Mesothelial cell of epicardium (in vitro differentiated cells): ENCODE measurements at regions not wholly inside any gene's neighbourhood (a gene's known extent, or its start where the extent isn't known, plus 50 kb on each side); places are given as distances from the start of the nearest gene placed in this dataset.

ENCODE experiments used
- DNase-seq, 2 experiments: peaks; one replicate each; pipeline ENCODE4 v3.0.0; 2021; ENCODE audit warnings: low spot score in 2 of 2; ENCODE audit not compliant: unreplicated experiment in 2 of 2
- H3K27ac Mint-ChIP-seq: 2 replicates; pipeline ENCODE4 v1.8.0; 2021; ENCODE audit warnings: mixed read lengths
- H3K27me3 Mint-ChIP-seq: 2 replicates; pipeline ENCODE4 v1.8.0; 2021; ENCODE audit warnings: low read depth, mixed read lengths
- H3K36me3 Mint-ChIP-seq: 2 replicates; pipeline ENCODE4 v1.8.0; 2021; ENCODE audit warnings: mixed read lengths
- H3K4me1 Mint-ChIP-seq: 2 replicates; pipeline ENCODE4 v1.8.0; 2021; ENCODE audit warnings: mixed read lengths
- H3K4me3 Mint-ChIP-seq: 2 replicates; pipeline ENCODE4 v1.8.0; 2021; ENCODE audit warnings: mild to moderate bottlenecking, moderate library complexity, mixed read lengths
- H3K9me3 Mint-ChIP-seq: 2 replicates; pipeline ENCODE4 v1.8.0; 2021; ENCODE audit warnings: mixed read lengths
- CTCF ChIP-seq: fragments of 200-600 bp; sonication (generic); IDR thresholded peaks from one replicate; pipeline ENCODE4 v1.5.0; 2021; ENCODE audit warnings: antibody characterized with exemption; ENCODE audit not compliant: unreplicated experiment

DNA sequence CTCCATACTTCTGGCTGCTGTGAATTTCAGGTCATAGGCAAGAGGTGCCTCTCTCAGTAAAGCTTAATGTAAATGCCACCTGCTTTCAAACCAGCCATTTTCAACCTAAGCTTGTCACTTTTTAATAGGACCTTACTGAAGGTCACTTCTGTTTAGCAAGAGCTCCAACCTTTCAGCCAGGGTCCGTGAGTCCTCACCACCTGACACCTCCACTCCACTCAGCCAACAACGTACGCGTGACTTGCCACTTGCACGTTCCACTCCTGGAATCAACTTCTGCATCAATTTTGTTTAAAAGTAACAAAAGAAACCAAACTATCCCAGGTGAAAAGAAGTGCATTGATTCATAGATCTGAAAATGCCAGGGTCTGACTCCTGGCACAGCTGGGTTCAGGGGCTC lies 114.4 kb downstream of the TRIM29 start:
- no peak overlapping the region for H3K4me3 Mint-ChIP-seq
- peaks cover 37% of the 10 kb centered on the region for H3K4me1 Mint-ChIP-seq
- H3K27ac Mint-ChIP-seq: no peak overlapping the region

GRCh38 chr11:120023120-120023519 lies 114.8 kb downstream of the TRIM29 start:
- TF ChIP-seq CTCF: no peak
- H3K27me3 Mint-ChIP-seq: no peaks in the 10 kb centered on the region
- H3K9me3 Mint-ChIP-seq: no peaks in the 10 kb centered on the region
- H3K4me3 Mint-ChIP-seq: no peak overlapping the region
- peak in 1 of 2 experiments; percentile 28 for DNase-seq
- no peak overlapping the region for H3K27ac Mint-ChIP-seq
- no peaks in the 10 kb centered on the region for H3K36me3 Mint-ChIP-seq
- H3K4me1 Mint-ChIP-seq: peaks cover 33% of the 10 kb centered on the region

More for the DNA sequence above, 114.4 kb downstream of the TRIM29 start:
- DNase-seq: peak in 1 of 2 experiments; percentile 6
- no peaks in the 10 kb centered on the region for H3K36me3 Mint-ChIP-seq
- TF ChIP-seq CTCF: no peak
- no peaks in the 10 kb centered on the region for H3K27me3 Mint-ChIP-seq
- no peaks in the 10 kb centered on the region for H3K9me3 Mint-ChIP-seq

GRCh38 chr11:120022617-120023016 lies 115.3 kb downstream of the TRIM29 start:
- Mint-ChIP-seq H3K4me3 (no peak overlapping the region), H3K4me1 (peaks cover 37% of the 10 kb centered on the region), H3K27me3 (no peaks in the 10 kb centered on the region), H3K27ac (no peak overlapping the region), H3K36me3 (no peaks in the 10 kb centered on the region), H3K9me3 (no peaks in the 10 kb centered on the region)
- TF ChIP-seq CTCF: no peak
- DNase-seq: no peak

DNA sequence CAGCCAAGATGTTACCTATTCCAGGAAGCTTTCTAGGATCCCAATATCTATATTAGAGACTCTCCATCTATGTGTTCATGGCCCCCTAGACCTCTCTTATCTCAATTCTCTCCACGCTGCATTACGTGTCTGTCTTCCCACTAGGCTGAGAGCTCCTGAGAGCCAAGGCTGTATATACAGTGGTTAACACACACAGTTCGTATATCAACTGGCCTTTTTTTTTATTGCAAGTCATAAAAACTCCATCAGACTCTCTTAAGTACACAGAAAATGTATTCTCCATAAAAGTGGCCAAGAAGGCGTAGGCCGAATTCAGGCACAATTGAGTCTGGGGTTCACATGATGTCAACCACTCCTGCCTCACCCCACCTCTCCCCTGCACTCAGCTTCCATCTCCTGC lies 115.9 kb downstream of the TRIM29 start:
- H3K4me1 Mint-ChIP-seq: peaks cover 42% of the 10 kb centered on the region
- DNase-seq: no peak
- H3K4me3 Mint-ChIP-seq: no peak overlapping the region
- no peak for TF ChIP-seq CTCF
- no peaks in the 10 kb centered on the region for H3K36me3 Mint-ChIP-seq
- H3K9me3 Mint-ChIP-seq: no peaks in the 10 kb centered on the region
- no peak overlapping the region for H3K27ac Mint-ChIP-seq
- no peaks in the 10 kb centered on the region for H3K27me3 Mint-ChIP-seq

- TF ChIP-seq CTCF: no peak
- Mint-ChIP-seq H3K9me3 (no peaks in the 10 kb centered on the region), H3K27ac (no peak overlapping the region), H3K4me3 (no peak overlapping the region), H3K4me1 (peaks cover 47% of the 10 kb centered on the region), H3K36me3 (no peaks in the 10 kb centered on the region), H3K27me3 (no peaks in the 10 kb centered on the region)
- no peak for DNase-seq
These were observed 116.4 kb downstream of the TRIM29 start for GRCh38 chr11:120021391-120021953.

DNA sequence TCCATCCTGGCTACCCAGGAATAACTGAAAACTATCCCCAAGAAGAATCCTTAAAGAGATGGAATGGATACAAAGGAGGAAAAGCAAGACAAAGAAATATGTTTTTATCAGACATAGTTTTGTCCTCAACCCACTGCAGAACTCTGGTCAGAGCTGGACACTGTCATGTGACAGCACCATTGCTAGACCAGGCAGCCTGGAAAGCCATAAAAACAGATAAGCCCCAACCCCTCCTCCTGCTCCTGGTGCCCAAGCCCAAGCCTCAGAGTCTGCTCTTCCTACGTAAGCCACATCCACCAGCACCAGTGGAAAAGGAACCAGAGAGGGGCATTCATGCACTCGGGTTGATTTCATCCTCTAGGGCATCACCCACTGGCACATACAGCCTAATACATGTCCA lies 116.9 kb downstream of the TRIM29 start:
- H3K4me1 Mint-ChIP-seq: peaks cover 52% of the 10 kb centered on the region
- H3K27me3 Mint-ChIP-seq: no peaks in the 10 kb centered on the region
- DNase-seq: no peak
- no peaks in the 10 kb centered on the region for H3K36me3 Mint-ChIP-seq
- no peak overlapping the region for H3K4me3 Mint-ChIP-seq
- no peaks in the 10 kb centered on the region for H3K9me3 Mint-ChIP-seq
- no peak for TF ChIP-seq CTCF
- no peak overlapping the region for H3K27ac Mint-ChIP-seq
